ENCODE measurements at regions not wholly inside any gene's neighbourhood (a gene's known extent, or its start where the extent isn't known, plus 50 kb on each side); places are given as distances from the start of the nearest gene placed in this dataset.

GRCh38 chr5:91469517-91470165 lies 86.5 kb upstream of the ARRDC3 start:
- TF ChIP-seq CTCF (IDR thresholded peaks at IDR 0.05; ENCODE audit: poor library complexity, severe bottlenecking) (no peak), POLR2AphosphoS5 (IDR thresholded peaks at IDR 0.05) (no peak), EZH2 (IDR thresholded peaks at IDR 0.05; ENCODE audit: borderline replicate concordance, insufficient read depth, low read length, poor library complexity, severe bottlenecking) (no peak), SMC3 (conservative IDR thresholded peaks at IDR 0.05; ENCODE audit: poor library complexity) (no peak), MXI1 (conservative IDR thresholded peaks at IDR 0.05; ENCODE audit: poor library complexity, severe bottlenecking) (no peak)
